ENCODE measurements at regions not wholly inside any gene's neighbourhood (a gene's known extent, or its start where the extent isn't known, plus 50 kb on each side); places are given as distances from the start of the nearest gene placed in this dataset.

DNA sequence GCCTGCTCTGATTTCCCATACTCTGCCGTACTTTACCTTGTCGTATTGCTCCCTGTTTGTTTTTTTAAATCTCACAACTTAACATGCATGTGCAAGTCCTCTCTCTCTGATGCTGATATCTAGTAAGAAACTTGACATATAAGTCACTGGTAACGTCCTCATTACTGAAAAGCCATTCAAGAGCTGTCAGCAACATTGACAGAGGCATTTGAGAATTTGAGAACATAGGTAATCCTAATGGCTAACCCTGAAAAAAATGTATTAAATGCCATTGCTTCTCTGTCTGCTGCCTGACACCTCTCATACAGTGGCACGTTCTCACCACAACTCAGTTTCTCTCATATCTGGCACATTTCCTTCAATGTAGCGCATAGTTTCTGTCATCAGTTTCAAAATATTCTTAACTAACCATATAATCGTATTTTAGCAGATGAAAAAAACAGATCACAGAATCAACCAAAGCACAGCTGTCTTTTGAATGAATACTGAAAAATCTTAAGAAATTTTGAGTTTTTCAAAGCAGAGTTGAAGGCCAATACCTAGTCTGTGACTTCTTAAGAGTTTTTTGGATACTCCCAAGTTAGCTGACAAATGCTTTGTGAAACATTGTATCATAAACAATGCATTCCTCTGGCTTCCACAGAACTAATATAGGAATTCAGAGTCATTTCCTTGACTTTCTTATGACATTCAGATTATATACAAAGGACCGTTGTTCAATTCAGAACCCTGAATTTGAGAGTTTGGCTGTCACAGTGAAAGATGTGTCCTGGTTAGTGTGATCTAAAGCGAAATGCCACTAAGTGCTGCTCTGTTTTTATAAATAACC is 996.4 kb downstream of the C4orf33 start:
- Histone ChIP-seq H3K79me2 (no peaks in the 10 kb centered on the region), H3K9ac (no peak overlapping the region), H3K36me3 (ENCODE audit: control insufficient read depth, insufficient read depth, low read length) (no peaks in the 10 kb centered on the region), H3K27me3 (ENCODE audit: control insufficient read depth, insufficient read depth, low read length) (no peaks in the 10 kb centered on the region), H3K27ac (no peak overlapping the region), H3K4me3 (ENCODE audit: low read depth, low read length) (no peak overlapping the region), H3K9me3 (ENCODE audit: control insufficient read depth, low read length) (no peaks in the 10 kb centered on the region), H2AFZ (no peak overlapping the region), H3K4me1 (no peaks in the 10 kb centered on the region), H3K4me2 (ENCODE audit: low read length) (no peak overlapping the region)
- TF ChIP-seq, protein P1, sequence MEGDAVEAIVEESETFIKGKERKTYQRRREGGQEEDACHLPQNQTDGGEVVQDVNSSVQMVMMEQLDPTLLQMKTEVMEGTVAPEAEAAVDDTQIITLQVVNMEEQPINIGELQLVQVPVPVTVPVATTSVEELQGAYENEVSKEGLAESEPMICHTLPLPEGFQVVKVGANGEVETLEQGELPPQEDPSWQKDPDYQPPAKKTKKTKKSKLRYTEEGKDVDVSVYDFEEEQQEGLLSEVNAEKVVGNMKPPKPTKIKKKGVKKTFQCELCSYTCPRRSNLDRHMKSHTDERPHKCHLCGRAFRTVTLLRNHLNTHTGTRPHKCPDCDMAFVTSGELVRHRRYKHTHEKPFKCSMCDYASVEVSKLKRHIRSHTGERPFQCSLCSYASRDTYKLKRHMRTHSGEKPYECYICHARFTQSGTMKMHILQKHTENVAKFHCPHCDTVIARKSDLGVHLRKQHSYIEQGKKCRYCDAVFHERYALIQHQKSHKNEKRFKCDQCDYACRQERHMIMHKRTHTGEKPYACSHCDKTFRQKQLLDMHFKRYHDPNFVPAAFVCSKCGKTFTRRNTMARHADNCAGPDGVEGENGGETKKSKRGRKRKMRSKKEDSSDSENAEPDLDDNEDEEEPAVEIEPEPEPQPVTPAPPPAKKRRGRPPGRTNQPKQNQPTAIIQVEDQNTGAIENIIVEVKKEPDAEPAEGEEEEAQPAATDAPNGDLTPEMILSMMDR (IDR thresholded peaks at IDR 0.05), result no peak

DNA sequence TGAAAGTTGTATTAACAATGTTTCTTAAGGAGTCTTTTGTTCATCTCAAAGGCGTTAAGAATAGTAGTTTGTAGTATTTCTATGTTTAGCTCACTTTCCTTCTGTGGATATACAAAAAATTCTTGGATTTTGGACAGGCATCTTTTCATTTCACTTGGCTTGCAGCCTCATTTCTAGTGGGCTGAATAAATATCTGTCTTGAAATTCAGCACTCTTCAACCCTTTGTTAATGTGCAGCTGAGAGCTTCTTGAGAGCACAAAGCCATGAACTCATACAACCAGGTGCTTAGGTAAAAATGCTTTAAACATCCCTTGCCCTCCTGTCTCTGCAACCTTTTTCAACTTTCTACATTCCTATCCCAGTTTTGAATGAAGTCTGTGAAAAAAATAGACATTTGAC is 1003.2 kb downstream of the C4orf33 start:
- no peaks in the 10 kb centered on the region for H3K79me2 ChIP-seq
- no peaks in the 10 kb centered on the region for H3K4me1 ChIP-seq
- H3K27ac ChIP-seq, result no peak overlapping the region

DNA sequence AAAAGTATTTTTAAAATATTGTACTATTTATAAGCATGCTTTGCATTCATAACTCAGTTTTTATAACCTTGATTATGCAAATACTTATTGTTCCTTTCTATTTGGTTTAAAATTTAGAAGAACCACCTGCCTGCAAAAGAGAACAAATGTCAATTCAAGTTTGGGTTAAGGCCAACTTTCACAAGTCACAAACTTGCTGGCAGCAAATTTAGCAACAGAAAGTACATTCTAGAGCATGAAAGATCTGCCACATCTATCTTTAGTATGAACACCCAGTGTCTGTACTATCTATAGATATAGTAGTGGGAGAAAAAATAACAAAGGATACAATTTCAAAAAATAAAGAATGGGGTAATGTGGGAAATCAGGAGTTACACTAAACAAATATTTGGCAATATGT is 1014.2 kb downstream of the C4orf33 start:
- H3K4me2 ChIP-seq (ENCODE audit: low read length), result no peak overlapping the region
- no peaks in the 10 kb centered on the region for H3K9me3 ChIP-seq (ENCODE audit: control insufficient read depth, low read length)
- TF ChIP-seq, protein P1 (IDR thresholded peaks at IDR 0.05), result no peak
- H3K9ac ChIP-seq, result no peak overlapping the region
- no peaks in the 10 kb centered on the region for H3K4me1 ChIP-seq
- no peaks in the 10 kb centered on the region for H3K36me3 ChIP-seq (ENCODE audit: control insufficient read depth, insufficient read depth, low read length)
- no peak overlapping the region for H2AFZ ChIP-seq
- H3K27ac ChIP-seq, result no peak overlapping the region
- no peak overlapping the region for H3K4me3 ChIP-seq (ENCODE audit: low read depth, low read length)
- H3K79me2 ChIP-seq, result no peaks in the 10 kb centered on the region
- no peaks in the 10 kb centered on the region for H3K27me3 ChIP-seq (ENCODE audit: control insufficient read depth, insufficient read depth, low read length)

More for the DNA sequence above, 1003.2 kb downstream of the C4orf33 start:
- Histone ChIP-seq H2AFZ (no peak overlapping the region), H3K4me2 (ENCODE audit: low read length) (no peak overlapping the region), H3K4me3 (ENCODE audit: low read depth, low read length) (no peak overlapping the region), H3K9ac (no peak overlapping the region), H3K36me3 (ENCODE audit: control insufficient read depth, insufficient read depth, low read length) (no peaks in the 10 kb centered on the region), H3K9me3 (ENCODE audit: control insufficient read depth, low read length) (no peaks in the 10 kb centered on the region), H3K27me3 (ENCODE audit: control insufficient read depth, insufficient read depth, low read length) (no peaks in the 10 kb centered on the region)
- TF ChIP-seq, protein P1 (IDR thresholded peaks at IDR 0.05), result no peak

DNA sequence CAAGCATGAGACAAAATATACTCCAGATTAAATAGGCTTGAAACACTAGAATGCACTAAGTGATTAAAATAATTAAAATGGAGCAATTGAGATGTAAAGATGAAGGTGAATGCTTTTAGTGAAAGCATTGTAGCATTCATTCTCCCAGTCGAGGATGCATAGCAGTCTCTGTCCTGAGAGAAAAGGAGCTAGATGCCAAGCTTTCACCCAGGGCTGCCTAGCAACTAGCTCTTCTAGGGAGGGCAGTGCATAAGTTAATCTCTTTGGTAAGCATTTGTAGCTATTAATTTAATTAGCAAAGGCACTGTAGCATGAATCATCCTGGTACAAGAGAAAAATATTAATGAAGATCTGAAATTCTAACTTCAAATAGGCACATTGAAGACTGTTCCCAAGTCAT is 1014.8 kb downstream of the C4orf33 start:
- H3K9ac ChIP-seq, result no peak overlapping the region
- no peaks in the 10 kb centered on the region for H3K4me1 ChIP-seq
- H2AFZ ChIP-seq, result no peak overlapping the region
- no peaks in the 10 kb centered on the region for H3K79me2 ChIP-seq
- TF ChIP-seq, protein P1 (IDR thresholded peaks at IDR 0.05), result no peak
- no peak overlapping the region for H3K4me3 ChIP-seq (ENCODE audit: low read depth, low read length)
- no peaks in the 10 kb centered on the region for H3K27me3 ChIP-seq (ENCODE audit: control insufficient read depth, insufficient read depth, low read length)
- no peaks in the 10 kb centered on the region for H3K9me3 ChIP-seq (ENCODE audit: control insufficient read depth, low read length)
- no peak overlapping the region for H3K27ac ChIP-seq
- no peak overlapping the region for H3K4me2 ChIP-seq (ENCODE audit: low read length)
- no peaks in the 10 kb centered on the region for H3K36me3 ChIP-seq (ENCODE audit: control insufficient read depth, insufficient read depth, low read length)

DNA sequence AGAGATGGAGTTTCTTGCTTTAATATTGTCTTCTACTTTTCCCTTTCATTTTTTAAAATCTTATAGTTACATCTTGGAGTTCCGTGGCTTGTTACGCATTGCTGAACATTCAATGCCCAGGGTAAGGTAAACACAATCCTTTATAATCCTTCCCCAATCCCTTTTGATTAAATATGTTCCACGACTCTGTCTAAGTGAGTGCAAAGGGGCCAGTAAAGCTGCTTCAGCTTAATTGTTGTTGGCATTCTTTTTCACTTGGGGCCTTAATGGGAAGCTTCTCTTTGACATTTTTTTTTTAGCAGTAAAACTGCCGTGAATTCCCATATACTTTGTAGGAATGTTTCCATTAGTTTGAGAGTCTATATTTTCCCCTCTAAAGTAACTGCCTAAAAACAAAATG is 1028.1 kb downstream of the C4orf33 start:
- Histone ChIP-seq H3K9me3 (ENCODE audit: control insufficient read depth, low read length) (no peaks in the 10 kb centered on the region), H2AFZ (no peak overlapping the region), H3K4me2 (ENCODE audit: low read length) (no peak overlapping the region), H3K27me3 (ENCODE audit: control insufficient read depth, insufficient read depth, low read length) (no peaks in the 10 kb centered on the region), H3K9ac (no peak overlapping the region), H3K4me3 (ENCODE audit: low read depth, low read length) (no peak overlapping the region), H3K36me3 (ENCODE audit: control insufficient read depth, insufficient read depth, low read length) (no peaks in the 10 kb centered on the region), H3K27ac (no peak overlapping the region), H3K4me1 (no peaks in the 10 kb centered on the region), H3K79me2 (no peaks in the 10 kb centered on the region)
- TF ChIP-seq, protein P1 (IDR thresholded peaks at IDR 0.05), result no peak
